Liver (tissue), 8 donors: ENCODE measurements at regions not wholly inside any gene's neighbourhood (a gene's known extent, or its start where the extent isn't known, plus 50 kb on each side); places are given as distances from the start of the nearest gene placed in this dataset.

Experiments
- DNase-seq: peaks from one replicate; pipeline ENCODE4 v3.0.0-alpha.2; 2017; ENCODE audit warnings: low spot score
- H3K27ac ChIP-seq, 2 donors: one replicate each; pipeline ENCODE4 v1.7.0; 2013; ENCODE audit warnings: inconsistent platforms in 2 of 2, low read length in 2 of 2, control low read depth in 1 of 2, low read depth in 1 of 2, mild to moderate bottlenecking in 1 of 2
- H3K27me3 ChIP-seq, 4 donors: one replicate each; pipeline versions ENCODE4 v1.6.1 to v1.7.0; 2013; ENCODE audit warnings: low read length in 3 of 4, inconsistent platforms in 1 of 4, mild to moderate bottlenecking in 1 of 4, moderate library complexity in 1 of 4; ENCODE audit not compliant: control insufficient read depth in 4 of 4, insufficient read depth in 4 of 4
- H3K36me3 ChIP-seq, 4 donors: one replicate each; pipeline versions ENCODE4 v1.6.1 to v1.7.0; 2013; ENCODE audit warnings: low read length in 3 of 4, mild to moderate bottlenecking in 3 of 4, low read depth in 1 of 4, moderate library complexity in 1 of 4; ENCODE audit not compliant: control insufficient read depth in 4 of 4, insufficient read depth in 3 of 4
- H3K4me1 ChIP-seq, 4 donors: one replicate each; pipeline versions ENCODE4 v1.6.1 to v1.7.0; 2013; ENCODE audit warnings: low read length in 3 of 4, mild to moderate bottlenecking in 3 of 4, moderate library complexity in 1 of 4; ENCODE audit not compliant: control insufficient read depth in 4 of 4, insufficient read depth in 4 of 4
- H3K4me3 ChIP-seq, 3 donors: one replicate each; pipeline versions ENCODE4 v1.6.1 to v1.7.0; 2013; ENCODE audit warnings: low read length in 3 of 3, control low read depth in 1 of 3, low read depth in 1 of 3, mild to moderate bottlenecking in 1 of 3
- H3K9ac ChIP-seq, 2 donors: one replicate each; pipeline ENCODE4 v1.7.0; 2013; ENCODE audit warnings: low read length in 2 of 2, mild to moderate bottlenecking in 2 of 2, moderate library complexity in 2 of 2, control low read depth in 1 of 2, low read depth in 1 of 2
- H3K9me3 ChIP-seq, 4 donors: one replicate each; pipeline versions ENCODE4 v1.6.1 to v1.7.0; 2013; ENCODE audit warnings: low read length in 3 of 4; ENCODE audit not compliant: control insufficient read depth in 4 of 4
- EGR1 ChIP-seq, 2 donors: IDR thresholded peaks; 2 replicates each; pipeline ENCODE4 v1.6.1; 2016 to 2018; ENCODE audit warnings: antibody characterized with exemption in 2 of 2, low read depth in 2 of 2
- FOXA2 ChIP-seq: IDR thresholded peaks from 2 replicates; pipeline ENCODE4 v1.6.1; 2016; ENCODE audit warnings: antibody characterized with exemption
- HNF4G ChIP-seq: IDR thresholded peaks from 2 replicates; pipeline ENCODE4 v1.6.1; 2016; ENCODE audit warnings: antibody characterized with exemption
- JUND ChIP-seq, 2 donors: IDR thresholded peaks; 2 replicates each; pipeline ENCODE4 v1.6.1; 2016; ENCODE audit warnings: antibody characterized with exemption in 2 of 2
- NR2F2 ChIP-seq: IDR thresholded peaks from 2 replicates; pipeline ENCODE4 v1.6.1; 2016; ENCODE audit warnings: antibody characterized with exemption
- RAD21 ChIP-seq, 2 donors: IDR thresholded peaks; 2 replicates each; pipeline ENCODE4 v1.6.1; 2016; ENCODE audit warnings: antibody characterized with exemption in 2 of 2, mild to moderate bottlenecking in 2 of 2
- RXRA ChIP-seq, 2 donors: IDR thresholded peaks; 2 replicates each; pipeline ENCODE4 v1.6.1; 2017 to 2018; ENCODE audit warnings: antibody characterized with exemption in 2 of 2, mild to moderate bottlenecking in 1 of 2
- SP1 ChIP-seq: IDR thresholded peaks from 2 replicates; pipeline ENCODE4 v1.6.1; 2018; ENCODE audit warnings: antibody characterized with exemption, mild to moderate bottlenecking
- YY1 ChIP-seq: IDR thresholded peaks from 2 replicates; pipeline ENCODE4 v1.6.1; 2016; ENCODE audit warnings: antibody characterized with exemption, mild to moderate bottlenecking
- WGBS: extraction: QIAGEN DNeasy Blood & Tissue Kit; methylation state at CpG from one replicate; pipeline ENCODE4 v1.1.7; 2013; 5-methylcytosine and 5-hydroxymethylcytosine counted together
- TF ChIP-seq, protein P1 (sequence below): IDR thresholded peaks from 2 replicates; pipeline ENCODE4 v1.6.1; 2016; ENCODE audit warnings: antibody characterized with exemption
- TF ChIP-seq, protein P2 (sequence below): fragments of 150-350 bp; IDR thresholded peaks from 2 replicates; pipeline ENCODE4 v1.5.1; 2017; ENCODE audit warnings: improper control_type of control experiment, low read depth, low read length; ENCODE audit not compliant: missing input control
- TF ChIP-seq, protein P3 (sequence below): IDR thresholded peaks from 2 replicates; pipeline ENCODE4 v1.6.1; 2016; ENCODE audit warnings: antibody characterized with exemption, mild to moderate bottlenecking
- TF ChIP-seq, protein P4 (sequence below): IDR thresholded peaks from 2 replicates; pipeline ENCODE4 v1.6.1; 2016; ENCODE audit warnings: antibody characterized with exemption
- donor health status: healthy.
- donor health status: healthy.
- donor health status: healthy.
- donor health status: healthy.
- donor health status: healthy.

DNA sequence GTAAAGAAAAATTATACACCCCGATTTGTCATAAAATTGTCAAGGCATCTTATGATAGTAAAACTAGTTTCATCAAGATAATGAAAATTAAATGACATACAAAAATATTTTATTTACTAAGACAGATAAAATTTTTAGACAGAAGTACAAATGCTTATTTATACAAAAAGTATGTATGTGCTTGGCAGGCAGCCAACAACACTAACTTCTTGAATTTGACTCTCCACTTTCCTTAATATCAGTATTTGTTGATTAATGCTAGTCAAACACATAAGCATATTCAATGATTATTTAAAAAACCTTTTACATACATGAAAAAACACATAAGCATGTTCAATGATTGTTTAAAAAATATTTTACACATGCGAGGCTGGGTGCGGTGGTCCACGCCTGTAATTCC is 1079.9 kb upstream of the CDH6 start (continued):
- TF ChIP-seq, protein P1, sequence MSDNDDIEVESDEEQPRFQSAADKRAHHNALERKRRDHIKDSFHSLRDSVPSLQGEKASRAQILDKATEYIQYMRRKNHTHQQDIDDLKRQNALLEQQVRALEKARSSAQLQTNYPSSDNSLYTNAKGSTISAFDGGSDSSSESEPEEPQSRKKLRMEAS: no peak
- TF ChIP-seq SP1: no peak

- no peaks in the 10 kb centered on the region for H3K4me1 ChIP-seq
- no peak for TF ChIP-seq RAD21 (IDR thresholded peaks at IDR 0.05)
- TF ChIP-seq, protein P2, sequence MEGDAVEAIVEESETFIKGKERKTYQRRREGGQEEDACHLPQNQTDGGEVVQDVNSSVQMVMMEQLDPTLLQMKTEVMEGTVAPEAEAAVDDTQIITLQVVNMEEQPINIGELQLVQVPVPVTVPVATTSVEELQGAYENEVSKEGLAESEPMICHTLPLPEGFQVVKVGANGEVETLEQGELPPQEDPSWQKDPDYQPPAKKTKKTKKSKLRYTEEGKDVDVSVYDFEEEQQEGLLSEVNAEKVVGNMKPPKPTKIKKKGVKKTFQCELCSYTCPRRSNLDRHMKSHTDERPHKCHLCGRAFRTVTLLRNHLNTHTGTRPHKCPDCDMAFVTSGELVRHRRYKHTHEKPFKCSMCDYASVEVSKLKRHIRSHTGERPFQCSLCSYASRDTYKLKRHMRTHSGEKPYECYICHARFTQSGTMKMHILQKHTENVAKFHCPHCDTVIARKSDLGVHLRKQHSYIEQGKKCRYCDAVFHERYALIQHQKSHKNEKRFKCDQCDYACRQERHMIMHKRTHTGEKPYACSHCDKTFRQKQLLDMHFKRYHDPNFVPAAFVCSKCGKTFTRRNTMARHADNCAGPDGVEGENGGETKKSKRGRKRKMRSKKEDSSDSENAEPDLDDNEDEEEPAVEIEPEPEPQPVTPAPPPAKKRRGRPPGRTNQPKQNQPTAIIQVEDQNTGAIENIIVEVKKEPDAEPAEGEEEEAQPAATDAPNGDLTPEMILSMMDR: no peak
- no peak for TF ChIP-seq RXRA (IDR thresholded peaks at IDR 0.05)
- TF ChIP-seq SP1: no peak
- TF ChIP-seq EGR1 (IDR thresholded peaks at IDR 0.05; ENCODE audit: low read depth in 2 of 2): no peak
- no peaks in the 10 kb centered on the region for H3K36me3 ChIP-seq
- no peak for DNase-seq
- H3K27me3 ChIP-seq: no peaks in the 10 kb centered on the region
- H3K27ac ChIP-seq: no peak overlapping the region
- H3K4me3 ChIP-seq: no peak overlapping the region
- H3K9me3 ChIP-seq: peaks cover 0 to 3% (median 0%) of the 10 kb centered on the region in 4 donors
- 47% methylated on average over 2 of the region's 2 CpGs for WGBS
- no peak overlapping the region for H3K9ac ChIP-seq
These were observed 1080.6 kb upstream of the CDH6 start for GRCh38 chr5:30112867-30113266.

DNA sequence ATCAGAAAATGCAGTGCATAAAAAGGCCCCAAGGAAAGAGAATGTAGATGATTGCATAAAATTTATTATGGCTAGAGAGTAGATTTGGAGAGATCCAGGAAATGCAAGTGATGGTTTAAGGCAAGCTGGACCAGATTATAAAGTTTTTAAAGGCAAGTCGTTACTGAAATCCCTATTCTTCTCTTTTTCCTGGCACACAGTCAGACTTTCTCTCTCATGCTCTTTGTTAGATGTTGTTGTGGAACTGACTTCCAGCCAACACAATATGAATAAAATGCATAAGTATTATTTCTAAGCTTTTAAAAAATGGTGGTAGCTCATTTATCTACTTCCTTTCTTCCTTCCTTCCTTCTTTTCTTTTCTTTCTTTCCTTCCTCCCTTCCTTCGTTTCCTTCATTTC is 1085.4 kb upstream of the CDH6 start:
- Histone ChIP-seq H3K9me3 (no peaks in the 10 kb centered on the region), H3K4me3 (no peak overlapping the region), H3K36me3 (no peaks in the 10 kb centered on the region), H3K27ac (no peak overlapping the region), H3K9ac (no peak overlapping the region), H3K4me1 (no peaks in the 10 kb centered on the region), H3K27me3 (no peaks in the 10 kb centered on the region)
- TF ChIP-seq JUND (IDR thresholded peaks at IDR 0.05): no peak
- TF ChIP-seq, protein P3, sequence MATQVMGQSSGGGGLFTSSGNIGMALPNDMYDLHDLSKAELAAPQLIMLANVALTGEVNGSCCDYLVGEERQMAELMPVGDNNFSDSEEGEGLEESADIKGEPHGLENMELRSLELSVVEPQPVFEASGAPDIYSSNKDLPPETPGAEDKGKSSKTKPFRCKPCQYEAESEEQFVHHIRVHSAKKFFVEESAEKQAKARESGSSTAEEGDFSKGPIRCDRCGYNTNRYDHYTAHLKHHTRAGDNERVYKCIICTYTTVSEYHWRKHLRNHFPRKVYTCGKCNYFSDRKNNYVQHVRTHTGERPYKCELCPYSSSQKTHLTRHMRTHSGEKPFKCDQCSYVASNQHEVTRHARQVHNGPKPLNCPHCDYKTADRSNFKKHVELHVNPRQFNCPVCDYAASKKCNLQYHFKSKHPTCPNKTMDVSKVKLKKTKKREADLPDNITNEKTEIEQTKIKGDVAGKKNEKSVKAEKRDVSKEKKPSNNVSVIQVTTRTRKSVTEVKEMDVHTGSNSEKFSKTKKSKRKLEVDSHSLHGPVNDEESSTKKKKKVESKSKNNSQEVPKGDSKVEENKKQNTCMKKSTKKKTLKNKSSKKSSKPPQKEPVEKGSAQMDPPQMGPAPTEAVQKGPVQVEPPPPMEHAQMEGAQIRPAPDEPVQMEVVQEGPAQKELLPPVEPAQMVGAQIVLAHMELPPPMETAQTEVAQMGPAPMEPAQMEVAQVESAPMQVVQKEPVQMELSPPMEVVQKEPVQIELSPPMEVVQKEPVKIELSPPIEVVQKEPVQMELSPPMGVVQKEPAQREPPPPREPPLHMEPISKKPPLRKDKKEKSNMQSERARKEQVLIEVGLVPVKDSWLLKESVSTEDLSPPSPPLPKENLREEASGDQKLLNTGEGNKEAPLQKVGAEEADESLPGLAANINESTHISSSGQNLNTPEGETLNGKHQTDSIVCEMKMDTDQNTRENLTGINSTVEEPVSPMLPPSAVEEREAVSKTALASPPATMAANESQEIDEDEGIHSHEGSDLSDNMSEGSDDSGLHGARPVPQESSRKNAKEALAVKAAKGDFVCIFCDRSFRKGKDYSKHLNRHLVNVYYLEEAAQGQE: no peak
- no peak for TF ChIP-seq HNF4G
- TF ChIP-seq SP1: no peak
- TF ChIP-seq, protein P4, sequence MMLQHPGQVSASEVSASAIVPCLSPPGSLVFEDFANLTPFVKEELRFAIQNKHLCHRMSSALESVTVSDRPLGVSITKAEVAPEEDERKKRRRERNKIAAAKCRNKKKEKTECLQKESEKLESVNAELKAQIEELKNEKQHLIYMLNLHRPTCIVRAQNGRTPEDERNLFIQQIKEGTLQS: no peak
- no peak for TF ChIP-seq NR2F2
- TF ChIP-seq FOXA2: no peak
- no peak for TF ChIP-seq RXRA (IDR thresholded peaks at IDR 0.05)
- TF ChIP-seq YY1: no peak
- DNase-seq: no peak
- 50% methylated on average over 2 of the region's 2 CpGs for whole genome bisulfite sequencing
